GM12892 (cell line): ENCODE measurements at regions not wholly inside any gene's neighbourhood (a gene's known extent, or its start where the extent isn't known, plus 50 kb on each side); places are given as distances from the start of the nearest gene placed in this dataset.

Experiments used
- POLR2A ChIP-seq: IDR thresholded peaks from 2 replicates; pipeline ENCODE4 v1.6.1; 2011; ENCODE audit warnings: low read depth, low read length, control low read depth
- POLR2AphosphoS5 ChIP-seq: IDR thresholded peaks from 2 replicates; pipeline ENCODE4 v1.6.1; 2011; ENCODE audit warnings: low read depth, low read length, control low read depth
- TAF1 ChIP-seq: IDR thresholded peaks from 2 replicates; pipeline ENCODE4 v1.6.1; 2011; ENCODE audit warnings: low read depth, mild to moderate bottlenecking, control low read depth, low read length, borderline replicate concordance

- TF ChIP-seq POLR2A = no peak
- TF ChIP-seq POLR2AphosphoS5 = no peak
- TF ChIP-seq TAF1 = no peak
These were observed 90.8 kb downstream of the FOXL3 start for GRCh38 chr7:380711-381210.
